Liver (tissue), 3 donors: ENCODE measurements at regions not wholly inside any gene's neighbourhood (a gene's known extent, or its start where the extent isn't known, plus 50 kb on each side); places are given as distances from the start of the nearest gene placed in this dataset.

Experiments
- ATF3 ChIP-seq: IDR thresholded peaks from 2 replicates; pipeline ENCODE4 v1.6.1; 2016; ENCODE audit warnings: antibody characterized with exemption
- CTCF ChIP-seq: fragments of 150-350 bp; IDR thresholded peaks from 2 replicates; pipeline ENCODE4 v1.5.1; 2017; ENCODE audit warnings: improper control_type of control experiment, low read depth, low read length; ENCODE audit not compliant: missing input control
- FOXA1 ChIP-seq: IDR thresholded peaks from 2 replicates; pipeline ENCODE4 v1.6.1; 2016; ENCODE audit warnings: antibody characterized with exemption
- MAX ChIP-seq: IDR thresholded peaks from 2 replicates; pipeline ENCODE4 v1.6.1; 2016; ENCODE audit warnings: antibody characterized with exemption
- REST ChIP-seq: IDR thresholded peaks from 2 replicates; pipeline ENCODE4 v1.6.1; 2016; ENCODE audit warnings: antibody characterized with exemption, mild to moderate bottlenecking
- RXRA ChIP-seq, 2 donors: IDR thresholded peaks; 2 replicates each; pipeline ENCODE4 v1.6.1; 2017 to 2018; ENCODE audit warnings: antibody characterized with exemption in 2 of 2, mild to moderate bottlenecking in 1 of 2
- SP1 ChIP-seq: IDR thresholded peaks from 2 replicates; pipeline ENCODE4 v1.6.1; 2018; ENCODE audit warnings: antibody characterized with exemption, mild to moderate bottlenecking
- YY1 ChIP-seq: IDR thresholded peaks from 2 replicates; pipeline ENCODE4 v1.6.1; 2016; ENCODE audit warnings: antibody characterized with exemption, mild to moderate bottlenecking
- donor health status: healthy.
- donor health status: healthy.

- TF ChIP-seq YY1 (no peak), FOXA1 (no peak), CTCF (no peak), RXRA (IDR thresholded peaks at IDR 0.05) (no peak), SP1 (no peak), ATF3 (no peak), MAX (no peak), REST (no peak)
These were observed 1403.5 kb upstream of the CDH18 start for GRCh38 chr5:21391506-21391905.
